ENCODE measurements at regions not wholly inside any gene's neighbourhood (a gene's known extent, or its start where the extent isn't known, plus 50 kb on each side); places are given as distances from the start of the nearest gene placed in this dataset.
"Not testable (repeated sequence)": the region's sequence is repeated elsewhere in the genome, so short reads cannot be mapped to it uniquely, and the experiment has no call there.

DNA sequence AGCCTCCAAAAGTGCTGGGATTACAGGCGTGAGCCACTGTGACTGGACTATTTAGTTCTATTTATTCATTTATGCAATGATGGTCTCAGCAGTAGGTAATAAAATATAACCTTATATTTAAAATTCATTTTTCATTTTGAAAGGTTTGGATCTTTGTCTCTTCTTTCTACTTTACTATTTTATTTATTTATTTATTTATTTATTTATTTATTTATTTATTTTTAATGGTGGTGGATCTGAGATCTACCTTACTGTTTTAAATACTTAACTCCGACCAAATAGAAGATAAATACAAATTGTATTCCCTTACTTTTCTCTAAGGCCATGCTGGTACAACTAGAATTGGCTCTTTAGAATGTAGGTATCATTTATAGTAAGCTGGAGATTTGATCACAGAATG lies 159.9 kb upstream of the NBPF19 start:
- H3K79me2 ChIP-seq (ENCODE audit: low read length); H3K9me3 ChIP-seq (ENCODE audit: low read length); intact Hi-C loops (cut with micrococcal nuclease); H3K4me2 ChIP-seq (ENCODE audit: low read length); H3K27ac ChIP-seq (ENCODE audit: low read length); BruUV-seq (replicated peaks); POLR2A ChIA-PET (ENCODE audit: unreplicated experiment); CTCF ChIA-PET; H4K20me1 ChIP-seq (ENCODE audit: low read length); H2AFZ ChIP-seq (ENCODE audit: low read length); ATAC-seq; H3F3A ChIP-seq (ENCODE audit: low read length, unreplicated experiment); H3K27me3 ChIP-seq (ENCODE audit: low read length); H3K9ac ChIP-seq (ENCODE audit: low read length); H3K36me3 ChIP-seq (ENCODE audit: low read depth, low read length); DNase-seq; H3K4me1 ChIP-seq (ENCODE audit: insufficient read depth, low read length); H3K4me3 ChIP-seq (ENCODE audit: low read length); H3K9me2 ChIP-seq (replicated peaks; ENCODE audit: low read length): not testable (repeated sequence)

GRCh38 chr1:149320971-149321731 lies 153.7 kb upstream of the NBPF19 start:
- H3K4me3 ChIP-seq (ENCODE audit: low read length); H4K20me1 ChIP-seq (ENCODE audit: low read length); H3K36me3 ChIP-seq (ENCODE audit: low read depth, low read length); DNase-seq; ATAC-seq; H3K9me2 ChIP-seq (replicated peaks; ENCODE audit: low read length); H3K79me2 ChIP-seq (ENCODE audit: low read length); H2AFZ ChIP-seq (ENCODE audit: low read length); H3K9ac ChIP-seq (ENCODE audit: low read length); H3K27me3 ChIP-seq (ENCODE audit: low read length); H3K4me2 ChIP-seq (ENCODE audit: low read length); H3K27ac ChIP-seq (ENCODE audit: low read length); intact Hi-C loops (cut with micrococcal nuclease); POLR2A ChIA-PET (ENCODE audit: unreplicated experiment); CTCF ChIA-PET; H3K4me1 ChIP-seq (ENCODE audit: insufficient read depth, low read length); H3F3A ChIP-seq (ENCODE audit: low read length, unreplicated experiment); H3K9me3 ChIP-seq (ENCODE audit: low read length); BruUV-seq (replicated peaks): not testable (repeated sequence)

GRCh38 chr1:149321732-149322016 lies 153.2 kb upstream of the NBPF19 start:
- H2AFZ ChIP-seq (ENCODE audit: low read length); BruUV-seq (replicated peaks); intact Hi-C loops (cut with micrococcal nuclease); H3K9ac ChIP-seq (ENCODE audit: low read length); POLR2A ChIA-PET (ENCODE audit: unreplicated experiment); H3K4me2 ChIP-seq (ENCODE audit: low read length); H3K79me2 ChIP-seq (ENCODE audit: low read length); H3K9me3 ChIP-seq (ENCODE audit: low read length); H3K4me3 ChIP-seq (ENCODE audit: low read length); H3K9me2 ChIP-seq (replicated peaks; ENCODE audit: low read length); DNase-seq; H3K36me3 ChIP-seq (ENCODE audit: low read depth, low read length); H4K20me1 ChIP-seq (ENCODE audit: low read length); CTCF ChIA-PET; H3K27me3 ChIP-seq (ENCODE audit: low read length); H3F3A ChIP-seq (ENCODE audit: low read length, unreplicated experiment); ATAC-seq; H3K4me1 ChIP-seq (ENCODE audit: insufficient read depth, low read length); H3K27ac ChIP-seq (ENCODE audit: low read length): not testable (repeated sequence)

DNA sequence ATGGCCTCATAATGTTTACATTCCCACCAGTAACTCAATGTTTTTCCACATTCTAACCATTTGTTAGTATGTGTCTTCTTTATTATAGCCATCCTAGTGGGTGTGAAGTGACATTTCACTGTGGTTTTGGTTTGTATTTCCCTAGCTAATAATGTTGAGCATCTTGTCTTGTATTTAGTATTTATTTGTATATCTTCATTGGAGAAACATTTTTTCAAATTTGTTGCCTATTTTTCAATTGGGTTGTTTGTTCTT lies 144.8 kb upstream of the NBPF19 start:
- BruUV-seq (replicated peaks); H3K9ac ChIP-seq (ENCODE audit: low read length); H3K9me2 ChIP-seq (replicated peaks; ENCODE audit: low read length); H3K27me3 ChIP-seq (ENCODE audit: low read length); CTCF ChIA-PET; H3K4me1 ChIP-seq (ENCODE audit: insufficient read depth, low read length); H2AFZ ChIP-seq (ENCODE audit: low read length); H3K9me3 ChIP-seq (ENCODE audit: low read length); H3K36me3 ChIP-seq (ENCODE audit: low read depth, low read length); H3K27ac ChIP-seq (ENCODE audit: low read length); H3K79me2 ChIP-seq (ENCODE audit: low read length); H3F3A ChIP-seq (ENCODE audit: low read length, unreplicated experiment); H3K4me3 ChIP-seq (ENCODE audit: low read length); H4K20me1 ChIP-seq (ENCODE audit: low read length); ATAC-seq; POLR2A ChIA-PET (ENCODE audit: unreplicated experiment); DNase-seq; intact Hi-C loops (cut with micrococcal nuclease); H3K4me2 ChIP-seq (ENCODE audit: low read length): not testable (repeated sequence)

DNA sequence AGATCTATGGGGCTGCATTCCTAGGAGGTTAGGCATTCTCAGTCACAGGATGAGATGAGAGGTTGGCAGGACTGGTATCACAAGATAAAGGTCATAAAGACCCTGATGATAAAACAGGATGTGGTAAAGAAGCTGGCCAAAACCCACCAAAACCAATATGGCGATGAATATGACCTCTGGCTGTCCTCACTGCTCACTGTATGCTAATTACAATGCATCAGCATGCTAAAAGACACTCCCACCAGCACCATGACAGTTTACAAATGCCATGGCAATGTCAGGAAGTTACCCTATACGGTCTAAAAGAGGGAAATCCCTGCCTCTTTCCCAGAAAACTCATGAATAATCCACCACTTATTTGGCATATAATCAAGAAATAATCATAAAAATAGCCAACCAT lies 138.8 kb upstream of the NBPF19 start:
- H3K4me3 ChIP-seq (ENCODE audit: low read length); H3K9ac ChIP-seq (ENCODE audit: low read length); H2AFZ ChIP-seq (ENCODE audit: low read length); CTCF ChIA-PET; H3K4me2 ChIP-seq (ENCODE audit: low read length); intact Hi-C loops (cut with micrococcal nuclease); H3K27ac ChIP-seq (ENCODE audit: low read length); H3K9me2 ChIP-seq (replicated peaks; ENCODE audit: low read length); POLR2A ChIA-PET (ENCODE audit: unreplicated experiment); DNase-seq; H3K9me3 ChIP-seq (ENCODE audit: low read length); H3K36me3 ChIP-seq (ENCODE audit: low read depth, low read length); H3K4me1 ChIP-seq (ENCODE audit: insufficient read depth, low read length); ATAC-seq; H3F3A ChIP-seq (ENCODE audit: low read length, unreplicated experiment); H4K20me1 ChIP-seq (ENCODE audit: low read length); H3K79me2 ChIP-seq (ENCODE audit: low read length); BruUV-seq (replicated peaks); H3K27me3 ChIP-seq (ENCODE audit: low read length): not testable (repeated sequence)

DNA sequence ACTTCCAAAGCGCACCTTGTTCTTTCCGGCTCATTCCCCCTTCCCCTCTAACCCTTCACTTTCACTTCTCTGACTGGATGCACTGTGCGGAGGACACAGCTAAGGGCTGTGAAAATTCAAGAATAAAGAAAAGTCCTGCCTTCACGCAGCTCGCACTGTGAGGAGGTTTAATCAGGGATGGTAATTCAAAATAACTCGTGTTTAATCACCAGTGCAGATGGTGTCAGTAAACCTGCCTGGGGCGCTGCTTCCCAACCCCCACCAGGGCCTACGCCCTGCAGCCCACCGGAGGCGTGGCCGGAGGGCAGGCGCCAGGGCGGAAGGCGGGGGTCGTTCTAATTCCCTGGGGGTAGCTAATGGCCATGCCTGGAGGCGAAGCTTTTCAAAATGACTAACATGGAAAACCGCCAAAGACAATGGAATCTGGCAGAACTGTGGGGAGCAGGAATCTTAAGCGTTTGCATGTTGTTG lies 136.6 kb upstream of the NBPF19 start:
- H3F3A ChIP-seq (ENCODE audit: low read length, unreplicated experiment); H3K27me3 ChIP-seq (ENCODE audit: low read length); H3K9ac ChIP-seq (ENCODE audit: low read length); POLR2A ChIA-PET (ENCODE audit: unreplicated experiment); CTCF ChIA-PET; H3K27ac ChIP-seq (ENCODE audit: low read length); DNase-seq; H3K4me3 ChIP-seq (ENCODE audit: low read length); intact Hi-C loops (cut with micrococcal nuclease); H2AFZ ChIP-seq (ENCODE audit: low read length); H3K79me2 ChIP-seq (ENCODE audit: low read length); ATAC-seq; H3K4me2 ChIP-seq (ENCODE audit: low read length); H3K9me2 ChIP-seq (replicated peaks; ENCODE audit: low read length); H3K9me3 ChIP-seq (ENCODE audit: low read length); H3K4me1 ChIP-seq (ENCODE audit: insufficient read depth, low read length); H3K36me3 ChIP-seq (ENCODE audit: low read depth, low read length); H4K20me1 ChIP-seq (ENCODE audit: low read length); BruUV-seq (replicated peaks): not testable (repeated sequence)

- intact Hi-C loops (cut with micrococcal nuclease); BruUV-seq (replicated peaks); H3K27ac ChIP-seq (ENCODE audit: low read length); H3K9ac ChIP-seq (ENCODE audit: low read length); H3K36me3 ChIP-seq (ENCODE audit: low read depth, low read length); ATAC-seq; DNase-seq; H4K20me1 ChIP-seq (ENCODE audit: low read length); H3K4me2 ChIP-seq (ENCODE audit: low read length); H3K4me1 ChIP-seq (ENCODE audit: insufficient read depth, low read length); H2AFZ ChIP-seq (ENCODE audit: low read length); H3F3A ChIP-seq (ENCODE audit: low read length, unreplicated experiment); H3K9me3 ChIP-seq (ENCODE audit: low read length); H3K4me3 ChIP-seq (ENCODE audit: low read length); POLR2A ChIA-PET (ENCODE audit: unreplicated experiment); H3K27me3 ChIP-seq (ENCODE audit: low read length); H3K79me2 ChIP-seq (ENCODE audit: low read length); H3K9me2 ChIP-seq (replicated peaks; ENCODE audit: low read length); CTCF ChIA-PET: not testable (repeated sequence)
Observed at GRCh38 chr1:149338698-149339097, 136.1 kb upstream of the NBPF19 start.
